WTC11 (cell line): ENCODE measurements at regions not wholly inside any gene's neighbourhood (a gene's known extent, or its start where the extent isn't known, plus 50 kb on each side); places are given as distances from the start of the nearest gene placed in this dataset.

Experiments
- ESRRA ChIP-seq: sonication (generic); formaldehyde crosslinking; IDR thresholded peaks from 2 replicates; pipeline ENCODE4 v1.8.1; 2022; ENCODE audit warnings: mild to moderate bottlenecking, missing genetic modification reagents, borderline replicate concordance
- RORB ChIP-seq: fragments of 250-450 bp; sonication (Bioruptor Pico); IDR thresholded peaks from 2 replicates; pipeline ENCODE4 v1.9.0; 2021; ENCODE audit warnings: mild to moderate bottlenecking
- TF ChIP-seq, protein P1 (sequence below): fragments of 200-600 bp; IDR thresholded peaks from 2 replicates; pipeline ENCODE4 v1.8.0; 2022; ENCODE audit warnings: antibody characterized with exemption

DNA sequence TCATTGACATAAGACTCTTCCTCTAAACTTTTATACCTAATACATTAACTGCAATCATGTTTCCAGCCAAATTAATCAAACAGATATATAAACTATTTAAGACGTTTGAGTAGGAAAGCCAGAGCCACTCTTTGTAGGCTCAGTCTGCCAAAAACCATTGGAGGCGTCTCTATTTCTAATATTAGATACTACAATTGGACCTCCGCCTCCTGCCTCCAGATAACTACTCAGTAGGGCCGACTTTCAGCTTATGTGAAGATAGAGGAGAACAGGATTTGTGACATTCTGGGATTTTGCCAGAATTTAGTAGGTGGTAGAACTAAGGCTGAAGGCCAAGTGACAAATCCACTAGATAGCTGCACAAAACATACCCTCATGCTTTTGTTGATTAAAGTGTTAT is 463.0 kb downstream of the CETN3 start:
- TF ChIP-seq ESRRA (no peak), RORB (no peak)
- TF ChIP-seq, protein P1, sequence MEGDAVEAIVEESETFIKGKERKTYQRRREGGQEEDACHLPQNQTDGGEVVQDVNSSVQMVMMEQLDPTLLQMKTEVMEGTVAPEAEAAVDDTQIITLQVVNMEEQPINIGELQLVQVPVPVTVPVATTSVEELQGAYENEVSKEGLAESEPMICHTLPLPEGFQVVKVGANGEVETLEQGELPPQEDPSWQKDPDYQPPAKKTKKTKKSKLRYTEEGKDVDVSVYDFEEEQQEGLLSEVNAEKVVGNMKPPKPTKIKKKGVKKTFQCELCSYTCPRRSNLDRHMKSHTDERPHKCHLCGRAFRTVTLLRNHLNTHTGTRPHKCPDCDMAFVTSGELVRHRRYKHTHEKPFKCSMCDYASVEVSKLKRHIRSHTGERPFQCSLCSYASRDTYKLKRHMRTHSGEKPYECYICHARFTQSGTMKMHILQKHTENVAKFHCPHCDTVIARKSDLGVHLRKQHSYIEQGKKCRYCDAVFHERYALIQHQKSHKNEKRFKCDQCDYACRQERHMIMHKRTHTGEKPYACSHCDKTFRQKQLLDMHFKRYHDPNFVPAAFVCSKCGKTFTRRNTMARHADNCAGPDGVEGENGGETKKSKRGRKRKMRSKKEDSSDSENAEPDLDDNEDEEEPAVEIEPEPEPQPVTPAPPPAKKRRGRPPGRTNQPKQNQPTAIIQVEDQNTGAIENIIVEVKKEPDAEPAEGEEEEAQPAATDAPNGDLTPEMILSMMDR, result no peak
